ENCODE measurements at regions not wholly inside any gene's neighbourhood (a gene's known extent, or its start where the extent isn't known, plus 50 kb on each side); places are given as distances from the start of the nearest gene placed in this dataset.
A peak's percentile ranks its signal among the peaks of the same experiment; 100 is the strongest.

DNA sequence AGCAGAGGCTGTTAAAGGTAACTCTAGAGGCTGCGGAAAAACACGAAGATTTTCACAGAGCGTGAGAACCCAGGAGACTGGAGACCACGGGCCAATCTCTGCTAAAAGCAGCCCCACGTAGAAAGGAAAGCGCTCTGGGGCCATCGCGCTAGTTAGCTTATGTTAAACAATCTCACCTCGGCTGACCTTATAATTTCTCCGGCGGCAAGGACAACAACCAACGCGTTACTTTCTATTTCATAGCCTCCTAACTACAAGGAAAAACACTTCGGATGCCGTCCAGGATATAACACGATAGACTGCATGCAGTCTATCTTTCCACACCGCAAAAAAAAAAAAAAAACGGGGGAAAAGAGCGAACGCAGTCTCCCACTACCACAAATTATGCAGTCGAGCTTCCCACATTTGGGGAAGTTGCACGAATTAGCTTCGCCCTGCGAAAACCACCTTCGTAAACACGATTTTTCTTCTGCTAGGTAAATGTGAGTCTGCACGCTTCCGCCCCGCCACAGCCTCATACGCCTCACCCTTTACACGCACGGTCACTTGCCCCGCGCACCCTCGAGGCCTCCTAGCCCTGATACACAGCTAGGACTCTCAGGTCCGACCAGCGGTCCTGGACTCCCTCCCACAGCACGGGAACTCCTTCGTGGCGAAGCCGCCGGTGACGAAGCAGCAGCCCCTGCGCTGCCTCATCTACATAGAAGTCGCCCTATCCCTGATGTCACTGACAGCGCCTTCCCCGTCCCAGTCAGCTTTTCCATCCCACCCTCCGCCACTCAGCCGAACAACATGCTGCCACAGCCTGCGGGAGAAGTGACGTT, 87.8 kb downstream of the PRKAB2 start:
- peak overlapping the region; percentile 71 for H3K4me3 ChIP-seq (ENCODE audit: low read length)
- TF ChIP-seq, protein P1, sequence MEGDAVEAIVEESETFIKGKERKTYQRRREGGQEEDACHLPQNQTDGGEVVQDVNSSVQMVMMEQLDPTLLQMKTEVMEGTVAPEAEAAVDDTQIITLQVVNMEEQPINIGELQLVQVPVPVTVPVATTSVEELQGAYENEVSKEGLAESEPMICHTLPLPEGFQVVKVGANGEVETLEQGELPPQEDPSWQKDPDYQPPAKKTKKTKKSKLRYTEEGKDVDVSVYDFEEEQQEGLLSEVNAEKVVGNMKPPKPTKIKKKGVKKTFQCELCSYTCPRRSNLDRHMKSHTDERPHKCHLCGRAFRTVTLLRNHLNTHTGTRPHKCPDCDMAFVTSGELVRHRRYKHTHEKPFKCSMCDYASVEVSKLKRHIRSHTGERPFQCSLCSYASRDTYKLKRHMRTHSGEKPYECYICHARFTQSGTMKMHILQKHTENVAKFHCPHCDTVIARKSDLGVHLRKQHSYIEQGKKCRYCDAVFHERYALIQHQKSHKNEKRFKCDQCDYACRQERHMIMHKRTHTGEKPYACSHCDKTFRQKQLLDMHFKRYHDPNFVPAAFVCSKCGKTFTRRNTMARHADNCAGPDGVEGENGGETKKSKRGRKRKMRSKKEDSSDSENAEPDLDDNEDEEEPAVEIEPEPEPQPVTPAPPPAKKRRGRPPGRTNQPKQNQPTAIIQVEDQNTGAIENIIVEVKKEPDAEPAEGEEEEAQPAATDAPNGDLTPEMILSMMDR (conservative IDR thresholded peaks at IDR 0.05; ENCODE audit: low read length): no peak
- DNase-seq (ENCODE audit: low read depth): peak; percentile 58

DNA sequence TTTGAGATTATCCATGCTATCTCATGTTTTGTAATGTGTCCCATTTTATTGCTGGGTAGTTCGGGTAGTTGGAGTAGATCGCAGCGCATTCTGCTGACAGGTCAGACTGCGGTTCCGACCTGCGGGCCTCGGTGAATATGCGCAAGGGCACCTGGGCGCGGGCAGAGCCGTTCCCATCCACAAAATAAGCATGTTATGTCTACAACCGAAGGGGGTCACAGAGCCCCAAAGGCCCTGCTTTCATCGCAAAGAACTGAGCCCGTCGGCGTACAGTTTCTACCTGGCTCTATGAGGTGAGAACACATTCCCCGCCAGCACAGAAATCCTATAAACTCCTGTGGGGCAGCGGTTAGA, 88.4 kb downstream of the PRKAB2 start:
- TF ChIP-seq, protein P1 (conservative IDR thresholded peaks at IDR 0.05; ENCODE audit: low read length): no peak
- DNase-seq (ENCODE audit: low read depth): no peak
- H3K4me3 ChIP-seq (ENCODE audit: low read length): peak overlapping the region; percentile 71

DNA sequence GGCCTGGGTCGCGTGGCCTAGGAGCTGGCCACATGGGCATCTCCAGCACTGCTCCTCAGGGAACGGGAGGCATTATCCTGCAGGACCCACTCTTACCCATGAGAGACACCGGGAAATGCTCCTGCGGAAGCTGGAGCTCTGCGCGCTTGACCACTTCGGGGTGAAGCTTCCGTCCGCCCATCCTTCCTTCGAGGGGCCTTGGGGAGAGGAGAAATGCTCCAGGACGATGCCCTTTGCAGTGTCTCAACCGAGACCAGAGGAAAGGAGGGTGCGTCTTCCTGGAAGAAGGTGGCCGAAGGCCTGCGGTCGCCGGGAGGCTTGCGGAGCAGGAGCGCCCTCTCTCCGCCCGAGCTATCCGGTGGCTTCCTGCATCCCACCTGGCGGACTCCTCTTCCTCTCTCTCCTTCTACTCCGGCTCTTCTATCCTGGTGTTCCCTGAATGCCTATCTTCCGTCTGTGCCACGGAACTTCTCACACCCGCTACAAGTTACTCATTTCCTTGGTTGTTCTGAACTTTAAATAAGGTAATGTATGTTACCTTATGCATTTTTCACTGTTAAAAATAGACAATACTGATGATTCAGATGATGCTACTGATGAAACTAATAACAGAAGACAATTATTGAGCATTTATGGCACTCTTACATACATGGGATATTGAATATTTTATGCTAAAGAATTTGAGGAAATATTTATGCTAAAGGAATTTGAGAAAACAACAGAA, 91.4 kb downstream of the PRKAB2 start:
- TF ChIP-seq, protein P1 (conservative IDR thresholded peaks at IDR 0.05; ENCODE audit: low read length): no peak
- no peak for DNase-seq (ENCODE audit: low read depth)
- H3K4me3 ChIP-seq (ENCODE audit: low read length): no peak overlapping the region

DNA sequence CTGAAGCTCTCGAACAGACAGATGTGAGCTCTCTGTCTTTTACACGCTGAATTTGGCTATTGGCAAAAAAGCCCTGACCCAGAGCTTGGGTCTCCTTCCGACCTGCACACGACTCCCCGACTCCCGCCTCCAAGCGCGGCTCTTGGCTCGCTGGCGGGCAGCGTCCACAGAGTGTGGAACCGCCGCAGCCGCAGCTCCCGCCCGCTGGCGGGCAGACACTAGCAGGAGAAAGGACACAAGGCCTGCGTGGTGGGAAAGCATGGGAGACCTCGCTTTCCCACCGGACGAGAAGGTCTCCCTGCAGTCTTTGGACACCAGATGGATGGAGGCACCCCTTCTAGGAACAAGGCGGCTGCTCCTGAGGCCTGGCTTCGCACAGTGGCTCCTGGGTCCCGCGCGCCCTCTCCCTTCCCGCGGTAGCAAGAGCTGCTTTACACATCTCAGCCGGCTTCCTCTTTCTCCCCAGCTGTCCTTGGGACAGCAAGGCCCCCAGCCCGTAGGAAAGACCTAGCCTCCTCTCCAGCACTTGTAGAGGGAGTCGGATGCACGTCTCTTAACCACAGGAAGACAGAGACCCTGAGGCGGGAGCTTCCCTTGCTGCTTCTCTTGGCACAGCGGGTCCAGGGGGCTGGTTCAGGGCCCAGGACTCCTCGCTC, 92.1 kb downstream of the PRKAB2 start:
- DNase-seq (ENCODE audit: low read depth): no peak
- H3K4me3 ChIP-seq (ENCODE audit: low read length): no peak overlapping the region
- TF ChIP-seq, protein P1 (conservative IDR thresholded peaks at IDR 0.05; ENCODE audit: low read length): no peak

DNA sequence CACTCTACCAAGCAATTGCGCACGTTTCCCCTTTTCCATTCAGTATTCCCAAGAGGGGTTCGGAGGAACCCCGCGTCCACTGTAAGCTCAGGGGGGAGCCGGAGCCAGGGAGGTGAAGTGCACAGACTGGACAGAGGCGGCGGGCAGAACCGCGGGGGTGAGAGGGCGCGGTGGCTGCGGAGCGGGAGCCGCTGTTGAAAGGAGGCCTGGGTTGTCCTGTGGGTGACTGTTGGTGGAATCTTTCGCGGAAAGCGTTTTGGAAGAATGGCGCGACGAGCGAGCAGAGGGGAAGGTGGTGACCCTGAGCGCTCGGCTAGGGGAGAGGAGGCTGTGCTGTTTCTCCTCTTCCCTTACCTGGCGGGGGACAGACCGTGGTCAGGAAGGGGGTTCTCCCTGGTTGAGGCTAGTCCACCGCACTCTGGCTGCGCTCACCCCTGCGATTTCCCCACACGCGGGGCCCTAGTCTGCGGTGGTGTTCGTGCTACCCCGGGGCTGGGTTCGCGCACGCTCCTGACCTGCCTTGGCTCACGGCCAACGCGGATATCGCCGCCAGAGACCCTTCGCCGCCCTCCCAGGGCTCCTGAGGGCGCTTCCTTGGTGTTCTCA, 92.8 kb downstream of the PRKAB2 start:
- TF ChIP-seq, protein P1 (conservative IDR thresholded peaks at IDR 0.05; ENCODE audit: low read length): no peak
- DNase-seq (ENCODE audit: low read depth): no peak
- no peak overlapping the region for H3K4me3 ChIP-seq (ENCODE audit: low read length)

DNA sequence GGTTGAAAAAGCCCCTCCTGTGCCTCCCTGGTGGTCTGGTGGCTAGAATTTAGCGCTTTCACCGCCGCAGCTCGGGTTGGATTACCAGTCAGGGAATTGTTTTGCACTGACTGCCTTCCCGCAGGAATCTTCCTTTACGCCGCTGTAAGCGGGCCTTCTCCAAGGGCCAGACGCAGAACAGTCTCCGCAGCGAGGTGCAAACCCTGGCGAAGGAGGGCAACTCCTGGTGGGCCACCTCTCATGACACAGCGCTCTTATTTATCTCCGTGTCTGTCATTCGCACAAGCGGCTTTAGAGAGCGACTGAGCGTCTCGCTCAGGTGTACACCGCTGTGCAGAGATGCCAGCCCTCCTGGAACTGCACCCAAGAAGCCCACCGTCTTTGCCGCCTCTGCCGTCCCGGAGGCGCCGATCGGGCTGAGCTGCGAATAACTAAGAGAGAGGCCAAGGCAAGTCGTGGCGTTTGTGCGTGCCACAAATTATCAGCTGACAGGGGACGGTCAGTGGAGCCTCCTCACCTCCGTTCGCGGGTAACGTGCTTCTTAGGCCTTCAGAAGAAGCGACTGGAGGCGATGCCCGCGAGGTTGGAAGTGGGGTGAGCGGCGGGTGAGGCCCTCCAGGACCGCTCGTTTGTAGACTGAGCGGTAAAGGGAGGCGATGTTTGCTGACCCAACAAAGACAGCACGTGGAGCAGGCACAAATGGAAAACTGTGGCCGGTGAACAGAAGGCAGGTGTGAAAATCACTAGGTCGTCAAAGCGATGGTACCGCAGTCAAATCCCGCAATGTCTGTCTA, 93.5 kb downstream of the PRKAB2 start:
- no peak overlapping the region for H3K4me3 ChIP-seq (ENCODE audit: low read length)
- no peak for DNase-seq (ENCODE audit: low read depth)
- TF ChIP-seq, protein P1 (conservative IDR thresholded peaks at IDR 0.05; ENCODE audit: low read length): no peak
